HEK293 (cell line): ENCODE measurements at regions not wholly inside any gene's neighbourhood (a gene's known extent, or its start where the extent isn't known, plus 50 kb on each side); places are given as distances from the start of the nearest gene placed in this dataset.

Source experiments
- CTCF ChIA-PET: fragments of 350-600 bp; formaldehyde crosslinking; extraction: SDS; loops from one replicate; lab custom pipeline; 2021; ENCODE audit warnings: antibody characterized with exemption; lab: Yijun Ruan, JAX
- POLR2A ChIA-PET: fragments of 300-600 bp; formaldehyde crosslinking; extraction: SDS; loops from one replicate; lab custom pipeline; 2020; ENCODE audit warnings: antibody characterized with exemption, inconsistent platforms; lab: Yijun Ruan, JAX
- H3K27ac ChIP-seq: fragments of 200-500 bp; sonication (Bioruptor generic); 2 replicates; pipeline ENCODE4 v1.5.1; 2014; ENCODE audit warnings: low read depth, low read length, control low read depth, inconsistent platforms; ENCODE audit errors: extremely low read depth
- H3K36me3 ChIP-seq, 2 experiments: fragments of 200-500 bp in 1 of 2; sonication (Bioruptor generic) in 1 of 2; 1 replicate in 1 of 2; 2 replicates in 1 of 2; pipeline ENCODE4 v1.5.1; 2014 to 2017; ENCODE audit warnings: inconsistent platforms in 2 of 2, low read length in 2 of 2; ENCODE audit not compliant: control insufficient read depth in 2 of 2, insufficient read depth in 1 of 2
- H3K4me1 ChIP-seq: fragments of 200-500 bp; sonication (Bioruptor generic); 2 replicates; pipeline ENCODE4 v1.5.1; 2014; ENCODE audit warnings: mild to moderate bottlenecking, low read length, inconsistent platforms; ENCODE audit not compliant: control insufficient read depth, insufficient read depth
- H3K4me3 ChIP-seq: 2 replicates; pipeline ENCODE4 v1.5.1; 2011; ENCODE audit warnings: low read depth, mild to moderate bottlenecking, control low read depth, low read length, moderate library complexity
- H3K9me3 ChIP-seq: fragments of 200-500 bp; sonication (Bioruptor generic); 2 replicates; pipeline ENCODE4 v1.5.1; 2014; ENCODE audit warnings: low read depth, low read length, inconsistent platforms; ENCODE audit not compliant: control insufficient read depth, insufficient read depth
- GLIS1 ChIP-seq: fragments of 450-650 bp; formaldehyde crosslinking; IDR thresholded peaks from 2 replicates; pipeline ENCODE4 v1.5.1; 2016; ENCODE audit warnings: missing biosample characterization, missing genetic modification characterization
- OVOL3 ChIP-seq: fragments of 450-650 bp; formaldehyde crosslinking; IDR thresholded peaks from 2 replicates; pipeline ENCODE4 v1.5.1; 2016; ENCODE audit warnings: missing biosample characterization, missing genetic modification characterization
- SP2 ChIP-seq: fragments of 450-650 bp; formaldehyde crosslinking; IDR thresholded peaks from 2 replicates; pipeline ENCODE4 v1.5.1; 2016; ENCODE audit warnings: missing biosample characterization, missing genetic modification characterization
- ZBTB26 ChIP-seq: fragments of 450-650 bp; formaldehyde crosslinking; optimal IDR thresholded peaks from 2 replicates; pipeline ENCODE3; 2016; ENCODE audit warnings: missing biosample characterization, mild to moderate bottlenecking, missing genetic modification characterization
- ZBTB44 ChIP-seq: fragments of 450-650 bp; IDR thresholded peaks from 2 replicates; pipeline ENCODE4 v1.5.1; 2018; ENCODE audit warnings: missing biosample characterization, mild to moderate bottlenecking, missing genetic modification characterization
- ZIC2 ChIP-seq: fragments of 450-650 bp; formaldehyde crosslinking; IDR thresholded peaks from 2 replicates; pipeline ENCODE4 v1.5.1; 2016; ENCODE audit warnings: missing biosample characterization, missing genetic modification characterization
- ZNF19 ChIP-seq: fragments of 450-650 bp; formaldehyde crosslinking; IDR thresholded peaks from 2 replicates; pipeline ENCODE4; 2016; ENCODE audit warnings: missing biosample characterization, missing genetic modification characterization, low read depth
- ZNF2 ChIP-seq: fragments of 450-650 bp; formaldehyde crosslinking; IDR thresholded peaks from 2 replicates; pipeline ENCODE4 v1.5.1; 2016; ENCODE audit warnings: missing biosample characterization, missing genetic modification characterization
- ZNF23 ChIP-seq: fragments of 450-650 bp; formaldehyde crosslinking; IDR thresholded peaks from 2 replicates; pipeline ENCODE4 v1.5.1; 2016; ENCODE audit warnings: missing biosample characterization, missing genetic modification characterization, borderline replicate concordance
- ZNF341 ChIP-seq: fragments of 450-650 bp; formaldehyde crosslinking; IDR thresholded peaks from 2 replicates; pipeline ENCODE4; 2016; ENCODE audit warnings: low read depth, missing biosample characterization, missing genetic modification characterization
- ZNF350 ChIP-seq: fragments of 450-650 bp; formaldehyde crosslinking; IDR thresholded peaks from 2 replicates; pipeline ENCODE4 v1.5.0; 2017; ENCODE audit warnings: missing biosample characterization, mild to moderate bottlenecking, missing genetic modification characterization
- ZNF398 ChIP-seq: fragments of 450-650 bp; formaldehyde crosslinking; IDR thresholded peaks from 2 replicates; pipeline ENCODE4 v1.5.1; 2017; ENCODE audit warnings: missing biosample characterization, missing genetic modification characterization
- ZNF426 ChIP-seq: fragments of 450-650 bp; formaldehyde crosslinking; IDR thresholded peaks from 2 replicates; pipeline ENCODE4 v1.5.1; 2017; ENCODE audit warnings: missing biosample characterization, missing genetic modification characterization, mild to moderate bottlenecking, inconsistent platforms, moderate library complexity
- ZNF501 ChIP-seq: fragments of 450-650 bp; formaldehyde crosslinking; IDR thresholded peaks from 2 replicates; pipeline ENCODE4 v1.5.1; 2016; ENCODE audit warnings: missing biosample characterization, missing genetic modification characterization
- ZNF558 ChIP-seq: fragments of 450-650 bp; formaldehyde crosslinking; IDR thresholded peaks from 2 replicates; pipeline ENCODE4 v1.5.1; 2016; ENCODE audit warnings: missing biosample characterization, missing genetic modification characterization
- ZNF664 ChIP-seq: fragments of 450-650 bp; formaldehyde crosslinking; IDR thresholded peaks from 2 replicates; pipeline ENCODE4 v1.5.1; 2016; ENCODE audit warnings: missing biosample characterization, missing genetic modification characterization
- ZNF837 ChIP-seq: fragments of 450-650 bp; formaldehyde crosslinking; IDR thresholded peaks from 2 replicates; pipeline ENCODE4 v1.5.1; 2016; ENCODE audit warnings: missing biosample characterization, missing genetic modification characterization

- Histone ChIP-seq H3K36me3 (no peaks in the 10 kb centered on the region), H3K4me1 (no peaks in the 10 kb centered on the region), H3K27ac (no peak overlapping the region), H3K9me3 (no peaks in the 10 kb centered on the region; the same call in 1 of the 2 replicates), H3K4me3 (no peak overlapping the region)
- TF ChIP-seq GLIS1 (tag by site-specific recombination) (peak; percentile 52; the same call in 1 of the 2 replicates), ZBTB26 (tag by site-specific recombination) (no peak), ZNF398 (no peak), OVOL3 (no peak), SP2 (tag by site-specific recombination) (no peak), ZNF341 (peak; percentile 30; the same call in 1 of the 2 replicates), ZNF2 (tag by site-specific recombination) (no peak), ZNF558 (tag by site-specific recombination) (no peak), ZNF23 (tag by site-specific recombination) (no peak), ZIC2 (0 out of 2 replicates have a peak, but pooled peaks have one; percentile 27)
- ChIA-PET CTCF (interaction anchor here (0.7 kb wide), 2 partner anchors 157 to 194 kb away, joined by 3 to 5 read pairs; no protein-coding TSS in a partner anchor), POLR2A (no interaction called here)
Observed at GRCh38 chr1:229047840-229048620, 222.9 kb upstream of the RAB4A start.

GRCh38 chr1:229048896-229049295 lies 222.0 kb upstream of the RAB4A start:
- CTCF ChIA-PET = interaction anchor here (0.6 to 0.9 kb wide), 3 partner anchors 25 to 652 kb away, joined by 3 to 5 read pairs (median 3); no protein-coding TSS in a partner anchor
- POLR2A ChIA-PET = no interaction called here
- Histone ChIP-seq H3K27ac (no peak overlapping the region), H3K36me3 (no peaks in the 10 kb centered on the region), H3K4me3 (no peak overlapping the region), H3K4me1 (no peaks in the 10 kb centered on the region), H3K9me3 (no peaks in the 10 kb centered on the region; the same call in 1 of the 2 replicates)
- TF ChIP-seq ZNF664 = no peak
- TF ChIP-seq ZBTB44 = no peak
- TF ChIP-seq ZNF19 = no peak

GRCh38 chr1:229056046-229056445 lies 214.9 kb upstream of the RAB4A start:
- no peaks in the 10 kb centered on the region for H3K36me3 ChIP-seq
- H3K9me3 ChIP-seq = no peaks in the 10 kb centered on the region; the same call in 1 of the 2 replicates
- no peak overlapping the region for H3K27ac ChIP-seq
- TF ChIP-seq ZNF837 (tag by site-specific recombination) = no peak
- no peak for TF ChIP-seq ZNF501
- TF ChIP-seq ZNF426 (tag by site-specific recombination) = no peak
- TF ChIP-seq ZNF350 = no peak
- H3K4me3 ChIP-seq = no peak overlapping the region
- CTCF ChIA-PET = interaction anchor here (0.6 to 1.0 kb wide), 2 partner anchors 138 to 172 kb away, joined by 3 read pairs; no protein-coding TSS in a partner anchor
- no peaks in the 10 kb centered on the region for H3K4me1 ChIP-seq
- POLR2A ChIA-PET = no interaction called here
